Fibroblast of lung (primary cell): ENCODE measurements at regions not wholly inside any gene's neighbourhood (a gene's known extent, or its start where the extent isn't known, plus 50 kb on each side); places are given as distances from the start of the nearest gene placed in this dataset.
A peak's percentile ranks its signal among the peaks of the same experiment; 100 is the strongest.

Experiments
- DNase-seq, 2 donors: peaks; one replicate each; pipeline versions ENCODE4 v3.0.0 to v3.0.0-alpha.2; 2010; ENCODE audit warnings: low read depth in 2 of 2
- H2AFZ ChIP-seq: 2 replicates; pipeline ENCODE4 v1.5.1; 2012; ENCODE audit warnings: low read length, control low read depth, inconsistent platforms
- H3K27ac ChIP-seq: 2 replicates; pipeline ENCODE4 v1.5.1; 2011; ENCODE audit warnings: low read length, control low read depth; ENCODE audit not compliant: insufficient read depth
- H3K27me3 ChIP-seq: 2 replicates; pipeline ENCODE4 v1.5.1; 2011; ENCODE audit warnings: mild to moderate bottlenecking, low read length; ENCODE audit not compliant: control insufficient read depth, insufficient read depth
- H3K36me3 ChIP-seq: 2 replicates; pipeline ENCODE4 v1.5.1; 2011; ENCODE audit warnings: low read length; ENCODE audit not compliant: control insufficient read depth, insufficient read depth
- H3K4me1 ChIP-seq: 2 replicates; pipeline ENCODE4 v1.5.1; 2011; ENCODE audit warnings: low read length; ENCODE audit not compliant: control insufficient read depth, insufficient read depth; ENCODE audit errors: extremely low read depth
- H3K4me2 ChIP-seq: 2 replicates; pipeline ENCODE4 v1.5.1; 2011; ENCODE audit warnings: low read length, control low read depth; ENCODE audit not compliant: insufficient read depth; ENCODE audit errors: extremely low read depth
- H3K4me3 ChIP-seq, 4 experiments: fragments of 200-600 bp in 1 of 4; sonication (generic) in 1 of 4; replicated peaks in 1 of 4; 2 replicates each; pipeline ENCODE4 v1.5.1; 2011 to 2016; ENCODE audit warnings: low read length in 4 of 4, low read depth in 3 of 4, mild to moderate bottlenecking in 3 of 4, control low read depth in 2 of 4, inconsistent platforms in 1 of 4, mixed read lengths in 1 of 4; ENCODE audit not compliant: insufficient read depth in 1 of 4; ENCODE audit errors: control extremely low read depth in 1 of 4
- H3K79me2 ChIP-seq: 2 replicates; pipeline ENCODE4 v1.5.1; 2012; ENCODE audit warnings: mild to moderate bottlenecking, low read length, inconsistent platforms; ENCODE audit not compliant: control insufficient read depth, insufficient read depth
- H3K9ac ChIP-seq: 2 replicates; pipeline ENCODE4 v1.5.1; 2011; ENCODE audit warnings: mild to moderate bottlenecking, low read length, control low read depth; ENCODE audit not compliant: insufficient read depth
- H3K9me3 ChIP-seq: 2 replicates; pipeline ENCODE4 v1.5.1; 2012; ENCODE audit warnings: low read depth, low read length; ENCODE audit not compliant: control insufficient read depth, insufficient read depth
- H4K20me1 ChIP-seq: 2 replicates; pipeline ENCODE4 v1.5.1; 2011; ENCODE audit warnings: low read length; ENCODE audit not compliant: control insufficient read depth, insufficient read depth; ENCODE audit errors: extremely low read depth
- CTCF ChIP-seq, 2 donors: IDR thresholded peaks in 1 of 2; conservative IDR thresholded peaks in 1 of 2; 1 replicate in 1 of 2; 2 replicates in 1 of 2; pipeline ENCODE4 v1.5.1; 2011 to 2012; ENCODE audit warnings: low read length in 2 of 2, control low read depth in 1 of 2, inconsistent platforms in 1 of 2, low read depth in 1 of 2, mild to moderate bottlenecking in 1 of 2
- EZH2 ChIP-seq: IDR thresholded peaks from 2 replicates; pipeline ENCODE4 v1.5.1; 2012; ENCODE audit warnings: low read length, control low read depth, mild to moderate bottlenecking; ENCODE audit errors: missing control alignments

- Histone ChIP-seq H3K9ac (no peak overlapping the region), H4K20me1 (no peaks in the 10 kb centered on the region), H3K4me3 (no peak overlapping the region), H3K79me2 (no peaks in the 10 kb centered on the region), H3K4me1 (no peaks in the 10 kb centered on the region), H3K27ac (no peak overlapping the region), H3K27me3 (no peaks in the 10 kb centered on the region), H3K9me3 (no peaks in the 10 kb centered on the region), H2AFZ (no peak overlapping the region), H3K36me3 (no peaks in the 10 kb centered on the region), H3K4me2 (no peak overlapping the region)
- TF ChIP-seq CTCF (conservative IDR thresholded peaks at IDR 0.05 in 1 of 2, IDR thresholded peaks at IDR 0.05 in 1 of 2; ENCODE audit: low read depth in 1 of 2, low read length in 2 of 2) (no peak), EZH2 (no peak)
- no peak for DNase-seq
Observed at GRCh38 chr2:5946225-5947115, 254.3 kb downstream of the SOX11 start.

- Histone ChIP-seq H3K79me2 (no peaks in the 10 kb centered on the region), H4K20me1 (no peaks in the 10 kb centered on the region), H3K27me3 (no peaks in the 10 kb centered on the region), H2AFZ (no peak overlapping the region), H3K9ac (no peak overlapping the region), H3K36me3 (no peaks in the 10 kb centered on the region), H3K9me3 (no peaks in the 10 kb centered on the region), H3K4me3 (no peak overlapping the region), H3K4me2 (no peak overlapping the region), H3K27ac (no peak overlapping the region), H3K4me1 (no peaks in the 10 kb centered on the region)
- TF ChIP-seq EZH2 = no peak
- no peak for TF ChIP-seq CTCF (conservative IDR thresholded peaks at IDR 0.05 in 1 of 2, IDR thresholded peaks at IDR 0.05 in 1 of 2; ENCODE audit: low read depth in 1 of 2, low read length in 2 of 2)
- DNase-seq = no peak
Observed at GRCh38 chr2:5950736-5951135, 258.6 kb downstream of the SOX11 start.

- Histone ChIP-seq H4K20me1 (no peaks in the 10 kb centered on the region), H3K4me1 (no peaks in the 10 kb centered on the region), H3K27ac (no peak overlapping the region), H3K36me3 (no peaks in the 10 kb centered on the region), H2AFZ (no peak overlapping the region), H3K79me2 (no peaks in the 10 kb centered on the region), H3K27me3 (no peaks in the 10 kb centered on the region), H3K4me3 (no peak overlapping the region), H3K9ac (no peak overlapping the region), H3K9me3 (no peaks in the 10 kb centered on the region), H3K4me2 (no peak overlapping the region)
- TF ChIP-seq EZH2 (no peak), CTCF (conservative IDR thresholded peaks at IDR 0.05 in 1 of 2, IDR thresholded peaks at IDR 0.05 in 1 of 2; ENCODE audit: low read depth in 1 of 2, low read length in 2 of 2) (no peak)
- DNase-seq = peak in 1 of 2 donors; percentile 37
Observed at GRCh38 chr2:5951471-5951870, 259.3 kb downstream of the SOX11 start.
